Middle frontal gyrus (tissue), 1 donor: ENCODE measurements at regions not wholly inside any gene's neighbourhood (a gene's known extent, or its start where the extent isn't known, plus 50 kb on each side); places are given as distances from the start of the nearest gene placed in this dataset.

ENCODE experiments used
- DNase-seq: peaks from one replicate; pipeline ENCODE4 v3.0.0-alpha.2; 2015; ENCODE audit warnings: low spot score; ENCODE audit errors: extremely low spot score

DNA sequence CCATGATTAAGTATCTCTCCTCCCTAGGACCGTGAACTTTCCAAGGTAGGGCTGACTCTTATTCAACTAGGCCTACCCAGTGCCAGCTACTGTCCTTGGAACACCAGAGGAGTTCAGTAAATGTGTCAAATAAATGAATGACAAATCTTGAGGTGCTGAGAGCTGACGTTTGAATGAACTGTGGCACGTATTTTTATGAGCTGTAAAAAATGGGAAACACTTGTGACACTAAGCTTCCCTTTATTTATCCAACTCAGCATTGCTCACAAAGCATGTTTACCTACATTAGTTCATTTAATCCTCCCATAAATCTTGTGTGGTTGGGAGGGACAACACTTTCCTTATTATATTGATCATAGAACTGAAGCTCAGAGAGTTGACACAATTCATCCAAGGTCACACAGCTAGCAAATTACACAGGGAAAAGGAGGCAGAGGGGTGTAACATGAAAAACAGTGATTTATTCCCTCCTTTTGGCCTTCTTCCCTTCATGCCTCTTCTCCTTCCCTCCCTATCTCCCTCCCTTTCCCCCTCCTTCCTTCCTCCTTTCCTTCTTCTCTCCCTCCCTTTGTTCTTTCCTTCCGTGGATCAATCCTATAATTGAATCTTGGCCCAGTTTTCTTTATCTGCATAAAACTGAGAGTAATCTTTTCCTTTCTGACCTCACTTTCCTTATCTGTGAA is 412.6 kb downstream of the DMRT2 start:
- DNase-seq = no peak

- DNase-seq = no peak
Observed at GRCh38 chr9:1469996-1470395, 419.8 kb downstream of the DMRT2 start.

DNA sequence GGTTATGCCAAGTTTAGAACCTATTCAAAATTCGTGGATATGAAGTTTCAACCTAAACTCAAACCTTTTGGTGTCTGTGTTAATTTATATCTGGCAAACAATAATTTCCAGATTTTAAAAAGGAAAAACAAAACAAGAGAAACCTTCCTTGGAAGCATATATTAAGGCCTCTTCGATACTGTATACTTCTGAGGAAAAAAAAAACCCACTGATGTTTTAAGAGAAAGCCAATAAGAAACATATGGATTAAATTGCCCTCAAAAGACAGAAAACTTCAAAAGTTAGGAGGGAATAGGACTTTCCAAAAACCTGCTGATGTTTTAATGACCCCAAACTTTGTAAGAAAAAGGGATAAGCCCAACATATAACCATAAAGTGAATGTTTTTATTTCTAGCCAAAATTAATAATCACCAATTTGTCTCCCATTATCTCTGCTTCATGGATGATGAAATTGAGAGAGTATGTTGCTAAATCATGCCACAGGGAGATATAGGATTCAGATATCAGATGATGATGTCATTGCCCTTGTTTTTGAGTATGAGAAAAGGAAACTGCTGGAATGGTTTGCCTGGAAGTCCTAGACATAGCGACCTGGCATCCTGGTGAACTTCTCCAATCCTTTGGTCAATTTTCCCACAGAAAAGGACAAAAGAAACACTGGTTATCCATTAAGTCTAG is 423.9 kb downstream of the DMRT2 start:
- DNase-seq = no peak

DNA sequence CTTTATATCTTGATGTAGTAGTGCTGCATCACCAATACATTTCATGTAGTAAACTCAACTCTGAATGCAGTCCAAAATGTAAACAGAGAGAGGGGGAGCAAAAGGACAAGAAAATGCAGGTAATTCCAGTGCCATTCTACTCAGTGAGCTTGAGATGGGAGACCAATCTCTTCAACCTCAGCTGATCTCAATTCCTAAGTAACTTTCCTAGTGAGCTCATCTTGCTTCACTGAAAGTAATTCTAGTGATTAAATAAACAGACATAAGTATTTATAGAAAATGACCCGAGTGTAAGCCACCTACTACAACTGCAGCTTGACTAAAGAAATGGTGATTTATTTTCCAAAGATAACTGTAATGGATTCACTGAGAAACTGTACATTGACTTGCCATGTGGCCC is 424.5 kb downstream of the DMRT2 start:
- no peak for DNase-seq

DNA sequence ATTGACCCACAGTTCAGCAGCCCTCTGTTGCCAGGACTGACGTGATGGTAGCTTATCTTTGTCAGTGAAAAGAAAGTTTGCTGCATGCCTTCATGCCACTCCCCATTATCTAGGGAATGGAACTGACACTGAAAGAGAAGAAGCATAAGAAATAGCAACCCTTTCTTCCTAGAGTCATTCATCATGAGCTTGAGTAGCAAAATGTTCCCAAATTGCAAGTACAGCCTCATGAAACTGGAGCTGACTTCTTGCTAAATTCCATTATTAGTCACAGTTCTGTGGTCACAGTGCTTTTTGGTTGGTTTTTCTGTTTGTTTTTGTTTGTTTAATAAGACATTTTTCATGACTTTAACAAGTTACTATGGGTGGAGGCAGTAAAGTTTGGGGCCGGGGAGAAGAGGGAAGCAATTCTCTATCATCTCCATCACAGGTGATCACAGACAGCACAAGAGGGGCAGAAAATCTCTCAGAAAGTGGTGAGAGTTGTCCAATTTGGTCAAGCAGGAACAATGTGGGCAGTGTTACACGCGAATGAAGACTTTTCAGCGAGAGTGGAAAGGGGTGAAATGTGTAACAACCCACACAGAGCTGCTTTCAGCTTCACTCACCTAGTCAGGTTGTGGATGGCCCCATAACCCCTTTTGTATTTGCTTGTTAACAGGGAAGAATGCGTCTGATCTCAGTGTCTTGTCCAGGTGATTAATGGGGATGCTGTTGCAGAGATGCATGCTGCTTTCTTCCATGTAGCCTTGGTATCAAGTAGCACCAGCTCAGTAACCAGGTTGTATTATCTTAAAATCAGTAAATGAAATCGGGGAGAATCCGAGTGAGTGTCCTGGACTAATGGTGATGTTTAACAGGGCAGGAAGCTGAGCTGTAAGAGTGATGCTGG is 440.4 kb downstream of the DMRT2 start:
- no peak for DNase-seq

- no peak for DNase-seq
Observed at GRCh38 chr9:1492156-1492555, 442.0 kb downstream of the DMRT2 start.

DNA sequence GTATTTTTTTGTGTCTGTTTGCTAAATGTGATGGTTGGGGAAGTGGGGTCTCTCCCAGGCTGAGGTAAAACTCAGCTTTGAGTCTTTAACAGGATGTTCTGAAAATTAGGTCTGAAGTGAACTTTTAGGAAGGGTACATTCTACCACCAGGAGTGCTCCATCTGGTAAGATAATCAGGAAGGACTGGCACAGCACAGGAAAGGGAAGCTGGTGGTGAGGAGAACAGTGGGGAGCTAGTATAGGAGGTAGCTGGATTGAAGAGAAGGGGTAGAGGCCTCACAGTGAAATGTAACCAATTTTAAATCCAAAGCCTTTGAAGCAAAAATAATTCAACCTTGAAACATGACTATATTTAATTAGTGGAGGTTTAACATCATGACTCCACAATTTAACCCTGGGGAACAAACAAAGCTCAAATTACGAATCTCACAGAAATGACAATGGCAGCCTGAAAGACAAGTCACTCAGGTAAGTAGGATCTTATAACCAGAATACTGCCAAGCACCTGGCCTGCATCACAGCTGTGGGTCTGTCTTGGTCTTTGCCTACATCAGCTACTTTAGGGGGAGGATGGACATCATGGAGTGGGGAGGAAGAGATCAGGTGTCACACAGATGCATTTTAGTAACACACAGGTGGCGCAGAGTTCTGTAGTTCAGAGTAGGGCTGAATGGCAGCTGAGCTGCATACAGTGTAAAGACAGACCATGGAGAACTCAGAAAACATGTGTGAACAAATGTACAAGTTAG is 445.3 kb downstream of the DMRT2 start:
- DNase-seq = no peak

DNA sequence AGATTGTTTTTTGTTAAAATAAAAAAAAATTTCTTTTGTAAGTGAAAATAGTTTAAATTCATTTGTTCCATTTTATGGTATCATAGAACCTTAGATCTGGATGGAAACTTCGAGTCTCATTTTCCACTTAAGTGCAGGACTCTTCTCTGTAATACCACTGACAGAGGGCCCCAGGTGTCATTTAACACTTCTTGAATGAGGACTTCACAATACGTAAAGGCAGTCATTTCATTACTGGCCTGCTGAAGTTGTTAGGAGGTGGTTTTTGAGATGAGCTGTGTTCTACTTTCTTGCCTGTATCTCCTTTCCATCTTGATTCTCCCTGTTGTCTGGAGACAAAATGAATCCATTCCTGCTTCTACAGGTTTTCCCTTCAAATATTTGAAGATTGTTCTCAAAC is 455.3 kb downstream of the DMRT2 start:
- no peak for DNase-seq

- DNase-seq = no peak
Observed at GRCh38 chr9:1510712-1511111, 460.6 kb downstream of the DMRT2 start.

GRCh38 chr9:1513105-1513504 is 462.9 kb downstream of the DMRT2 start:
- no peak for DNase-seq

- no peak for DNase-seq
Observed at GRCh38 chr9:1514250-1514649, 464.1 kb downstream of the DMRT2 start.

DNA sequence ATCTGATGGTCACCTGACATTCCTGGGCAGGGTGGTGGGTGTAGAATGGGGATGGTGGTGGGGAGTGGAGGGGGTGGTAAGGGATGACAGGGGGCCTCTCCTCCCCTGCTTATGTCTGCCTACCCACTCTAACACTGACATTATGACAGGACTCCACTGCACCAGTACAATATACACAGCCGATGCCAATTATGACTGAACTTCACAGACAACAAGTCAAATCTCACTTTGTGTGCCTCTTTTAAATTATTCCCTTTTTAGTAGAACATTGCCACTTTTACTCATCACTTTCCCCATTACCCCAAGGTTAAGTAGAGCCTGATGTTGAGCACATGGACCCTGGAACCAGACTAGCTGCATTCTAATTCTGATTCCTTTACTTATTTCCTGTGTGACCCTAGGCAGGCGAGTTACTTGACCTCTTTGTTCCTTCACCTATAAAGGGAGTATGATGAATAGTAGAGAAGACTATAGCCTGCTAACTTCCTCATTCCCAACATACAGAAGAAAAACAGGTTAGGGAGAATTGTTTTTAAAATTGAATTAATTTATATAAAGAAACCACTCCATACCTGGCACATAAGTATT is 464.7 kb downstream of the DMRT2 start:
- no peak for DNase-seq

- DNase-seq = no peak
Observed at GRCh38 chr9:1515557-1515956, 465.4 kb downstream of the DMRT2 start.

- DNase-seq = no peak
Observed at GRCh38 chr9:1521547-1521946, 471.4 kb downstream of the DMRT2 start.

GRCh38 chr9:1522219-1522767 is 472.1 kb downstream of the DMRT2 start:
- DNase-seq = no peak

GRCh38 chr9:1528456-1528855 is 478.3 kb downstream of the DMRT2 start:
- no peak for DNase-seq

DNA sequence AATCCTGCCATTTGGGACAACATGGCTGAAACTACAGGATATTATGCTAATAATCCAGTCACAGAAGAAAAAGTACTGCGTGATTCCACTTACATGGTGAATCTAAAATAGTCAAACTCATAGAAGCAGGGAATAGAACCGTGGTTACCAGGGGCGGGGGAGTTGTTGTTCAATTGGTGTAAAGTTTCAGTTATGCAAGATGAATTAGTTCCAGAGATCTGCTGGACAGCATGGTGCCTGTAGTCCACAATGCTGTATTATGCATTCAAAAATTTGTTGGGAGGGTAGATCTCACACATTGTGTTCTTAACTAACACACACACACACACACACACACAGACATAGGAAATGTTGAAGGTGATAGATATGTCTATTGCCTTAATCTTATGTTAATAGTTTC is 480.5 kb downstream of the DMRT2 start:
- DNase-seq = no peak

- no peak for DNase-seq
Observed at GRCh38 chr9:1531424-1531823, 481.3 kb downstream of the DMRT2 start.

DNA sequence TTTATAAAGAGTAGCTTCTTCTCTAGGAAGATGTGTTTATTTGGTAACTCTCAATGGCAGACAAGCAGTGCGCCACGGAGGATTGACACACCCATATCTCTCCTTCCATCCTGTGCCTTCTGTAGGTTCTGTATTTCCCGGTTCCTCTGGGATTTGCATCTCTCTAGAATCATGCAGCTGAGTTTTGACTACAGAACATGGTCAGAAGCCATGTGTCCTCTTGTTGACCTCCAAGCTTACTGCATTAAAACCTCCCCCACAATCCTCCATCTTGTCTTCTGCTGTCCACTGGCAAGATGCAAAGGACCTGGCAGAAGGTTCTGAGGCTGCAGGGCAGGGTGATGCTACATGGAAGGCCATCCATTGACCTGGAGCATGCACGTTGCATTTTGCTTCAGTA is 482.0 kb downstream of the DMRT2 start:
- no peak for DNase-seq

DNA sequence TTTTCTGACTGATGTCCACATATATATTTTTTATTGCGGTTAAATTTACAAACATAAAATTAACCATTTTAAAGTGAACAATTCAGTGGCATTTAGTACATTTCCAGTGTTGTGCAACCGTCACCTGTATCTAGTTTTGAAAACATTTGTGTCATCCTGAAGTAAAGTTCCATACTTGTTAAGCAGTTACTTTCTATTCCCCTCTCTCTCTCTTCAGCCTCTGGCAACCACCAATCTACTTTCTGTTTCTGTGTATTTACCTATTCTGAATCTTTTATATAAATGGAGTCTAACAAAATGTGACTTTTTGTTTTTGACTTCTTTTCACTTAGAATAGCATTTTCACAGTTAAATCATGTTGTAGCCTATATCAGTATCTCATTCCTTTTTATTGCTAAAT is 480.1 kb upstream of the SMARCA2 start:
- DNase-seq = no peak

GRCh38 chr9:1535599-1535998 is 479.5 kb upstream of the SMARCA2 start:
- DNase-seq = no peak
